ENCODE measurements at regions not wholly inside any gene's neighbourhood (a gene's known extent, or its start where the extent isn't known, plus 50 kb on each side); places are given as distances from the start of the nearest gene placed in this dataset.

GRCh38 chr12:118835926-118836325 lies 145.4 kb upstream of the SRRM4 start:
- Mint-ChIP-seq H3K4me1 (no peaks in the 10 kb centered on the region), H3K4me3 (no peak overlapping the region), H3K36me3 (no peaks in the 10 kb centered on the region), H3K27me3 (ENCODE audit: low read depth in 3 of 3) (peaks cover 0 to 2% (median 0%) of the 10 kb centered on the region in 3 donors), H3K27ac (no peak overlapping the region), H3K9me3 (peaks cover 0 to 6% (median 0%) of the 10 kb centered on the region in 7 donors)
- Histone ChIP-seq H3K4me1 (ENCODE audit: control insufficient read depth in 1 of 2, insufficient read depth in 2 of 2, low read length in 2 of 2) (no peaks in the 10 kb centered on the region), H3K36me3 (replicated peaks in 1 of 2; ENCODE audit: control insufficient read depth in 1 of 2, insufficient read depth in 2 of 2, low read length in 2 of 2) (no peaks in the 10 kb centered on the region), H3K9ac (ENCODE audit: insufficient read depth, low read length, poor library complexity, severe bottlenecking) (no peak overlapping the region), H3K9me3 (replicated peaks in 1 of 2; ENCODE audit: control insufficient read depth in 1 of 2, insufficient read depth in 1 of 2, low read length in 2 of 2) (no peaks in the 10 kb centered on the region), H3K27ac (ENCODE audit: low read depth in 1 of 2, low read length in 2 of 2) (no peak overlapping the region), H3K4me3 (replicated peaks in 1 of 3; ENCODE audit: low read depth in 2 of 3, low read length in 3 of 3) (no peak overlapping the region), H4K20me1 (ENCODE audit: insufficient read depth, low read length) (no peaks in the 10 kb centered on the region), H3K79me2 (ENCODE audit: insufficient read depth, low read length) (no peaks in the 10 kb centered on the region), H3K4me2 (replicated peaks; ENCODE audit: extremely low read depth, low read length, poor library complexity, severe bottlenecking) (no peak overlapping the region), H2AFZ (ENCODE audit: insufficient read depth, low read depth, low read length, poor library complexity, severe bottlenecking) (no peak overlapping the region), H3K27me3 (ENCODE audit: control insufficient read depth in 2 of 2, insufficient read depth in 2 of 2, low read length in 2 of 2) (no peaks in the 10 kb centered on the region)
- DNase-seq = no peak
- no CpG with 5 or more reads among the region's 1 CpG for WGBS (ENCODE audit: insufficient coverage)
- TF ChIP-seq CTCF (IDR thresholded peaks at IDR 0.05) = no peak
- intact Hi-C loops (cut with micrococcal nuclease) = no loop called here

GRCh38 chr12:118840399-118840798 lies 140.9 kb upstream of the SRRM4 start:
- no peak for TF ChIP-seq CTCF (IDR thresholded peaks at IDR 0.05)
- H3K27me3 Mint-ChIP-seq (ENCODE audit: low read depth in 3 of 3) = peaks cover 2% of the 10 kb centered on the region in 3 donors

More at GRCh38 chr12:118840399-118840798, 140.9 kb upstream of the SRRM4 start:
- Histone ChIP-seq H3K9ac (ENCODE audit: insufficient read depth, low read length, poor library complexity, severe bottlenecking) (no peak overlapping the region), H2AFZ (ENCODE audit: insufficient read depth, low read depth, low read length, poor library complexity, severe bottlenecking) (no peak overlapping the region), H3K79me2 (ENCODE audit: insufficient read depth, low read length) (no peaks in the 10 kb centered on the region), H4K20me1 (ENCODE audit: insufficient read depth, low read length) (no peaks in the 10 kb centered on the region), H3K4me1 (ENCODE audit: control insufficient read depth in 1 of 2, insufficient read depth in 2 of 2, low read length in 2 of 2) (no peaks in the 10 kb centered on the region), H3K4me3 (replicated peaks in 1 of 3; ENCODE audit: low read depth in 2 of 3, low read length in 3 of 3) (no peak overlapping the region), H3K27ac (ENCODE audit: low read depth in 1 of 2, low read length in 2 of 2) (no peak overlapping the region), H3K27me3 (ENCODE audit: control insufficient read depth in 2 of 2, insufficient read depth in 2 of 2, low read length in 2 of 2) (no peaks in the 10 kb centered on the region), H3K36me3 (replicated peaks in 1 of 2; ENCODE audit: control insufficient read depth in 1 of 2, insufficient read depth in 2 of 2, low read length in 2 of 2) (no peaks in the 10 kb centered on the region), H3K4me2 (replicated peaks; ENCODE audit: extremely low read depth, low read length, poor library complexity, severe bottlenecking) (no peak overlapping the region), H3K9me3 (replicated peaks in 1 of 2; ENCODE audit: control insufficient read depth in 1 of 2, insufficient read depth in 1 of 2, low read length in 2 of 2) (no peaks in the 10 kb centered on the region)
- Mint-ChIP-seq H3K4me1 (no peaks in the 10 kb centered on the region), H3K9me3 (no peaks in the 10 kb centered on the region), H3K4me3 (no peak overlapping the region), H3K36me3 (no peaks in the 10 kb centered on the region), H3K27ac (no peak overlapping the region)
- no peak for DNase-seq
- intact Hi-C loops (cut with micrococcal nuclease) = no loop called here
